ENCODE measurements at regions not wholly inside any gene's neighbourhood (a gene's known extent, or its start where the extent isn't known, plus 50 kb on each side); places are given as distances from the start of the nearest gene placed in this dataset.

DNA sequence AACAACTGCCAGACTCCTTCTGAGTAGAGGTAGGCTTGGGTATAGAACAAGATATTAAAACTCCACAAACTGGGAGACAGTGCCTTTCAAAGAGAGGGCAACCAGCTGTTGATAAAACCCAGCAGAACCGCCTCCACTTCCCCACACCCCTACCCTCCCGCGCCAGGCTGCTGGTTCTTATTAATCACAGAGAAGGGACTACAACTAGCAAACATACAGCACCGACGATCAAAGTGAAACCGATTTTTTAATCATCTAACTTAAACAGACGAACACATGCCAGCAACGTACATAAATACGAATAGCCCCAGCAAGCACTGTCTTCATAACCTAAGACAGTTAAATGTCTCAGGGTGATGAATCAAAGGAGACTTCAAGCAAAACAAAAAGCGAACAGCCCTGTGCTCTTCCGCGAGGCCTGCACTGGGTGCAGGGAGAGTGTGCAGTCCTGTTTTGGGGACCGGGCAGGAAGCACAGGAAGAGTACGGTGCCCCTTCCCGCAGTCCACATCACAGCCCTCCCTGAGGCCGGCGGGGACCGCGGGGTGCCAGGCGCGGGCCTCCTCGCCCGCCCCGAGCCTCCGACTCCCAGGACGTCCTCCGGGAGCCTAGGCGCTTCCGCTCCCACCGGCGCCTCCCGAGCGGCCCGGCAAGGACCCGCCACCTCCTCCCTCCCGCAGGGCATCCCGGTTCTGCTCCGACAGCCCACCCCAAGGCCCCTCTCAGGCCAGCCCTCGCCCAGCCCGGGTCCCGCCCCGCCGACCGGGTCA is 75.1 kb upstream of the VGLL4 start:
- Histone ChIP-seq H2AFZ (ENCODE audit: low read depth) (peak overlapping the region; percentile 96; the same call in 1 of the 2 replicates), H3K27ac (ENCODE audit: low read depth in 2 of 2, low read length in 1 of 2) (peak overlapping the region; percentile 83 to 86), H3K4me1 (ENCODE audit: control insufficient read depth in 1 of 2, insufficient read depth in 2 of 2, low read depth in 1 of 2, low read length in 1 of 2) (peaks cover 9 to 10% of the 10 kb centered on the region in 2 experiments; a peak in 3 of 4 replicates), H3K36me3 (replicated peaks in 1 of 2; ENCODE audit: control insufficient read depth in 1 of 2, insufficient read depth in 2 of 2, low read length in 1 of 2) (no peaks in the 10 kb centered on the region), H3K9me2 (no peaks in the 10 kb centered on the region), H3K79me2 (ENCODE audit: insufficient read depth) (peaks cover 39% of the 10 kb centered on the region), H4K20me1 (ENCODE audit: insufficient read depth) (0 out of 2 replicates have a peak, but pooled peaks cover 3% of the 10 kb centered on the region), H3K9ac (peak overlapping the region; percentile 93), H3K27me3 (ENCODE audit: insufficient read depth) (no peaks in the 10 kb centered on the region), H3K4me3 (ENCODE audit: low read depth in 2 of 2, low read length in 1 of 2) (peak overlapping the region; percentile 87 to 99), H3K9me3 (no peaks in the 10 kb centered on the region), H3K4me2 (peak overlapping the region; percentile 92), H3F3A (replicated peaks; ENCODE audit: insufficient read depth) (peaks cover 38% of the 10 kb centered on the region)
- peak; percentile 76 for DNase-seq
- under 1% methylated on average over 15 of the region's 44 CpGs for WGBS (ENCODE audit: low lambda C conversion rate)
- TF ChIP-seq MAX (IDR thresholded peaks at IDR 0.05; ENCODE audit: low read depth) (no peak), EP300 (IDR thresholded peaks at IDR 0.05; ENCODE audit: borderline replicate concordance in 1 of 2, low read depth in 1 of 2, low read length in 1 of 2) (0 out of 4 replicates have a peak, but pooled peaks of 1 of the 2 experiments have one; percentile 4), MXI1 (IDR thresholded peaks at IDR 0.05; ENCODE audit: low read depth, low read length) (peak; percentile 17; the same call in 1 of the 2 replicates), TCF12 (IDR thresholded peaks at IDR 0.05) (peak; percentile 43; the same call in 1 of the 2 replicates)
- ChIA-PET POLR2A (no interaction called here), CTCF (no interaction called here)

DNA sequence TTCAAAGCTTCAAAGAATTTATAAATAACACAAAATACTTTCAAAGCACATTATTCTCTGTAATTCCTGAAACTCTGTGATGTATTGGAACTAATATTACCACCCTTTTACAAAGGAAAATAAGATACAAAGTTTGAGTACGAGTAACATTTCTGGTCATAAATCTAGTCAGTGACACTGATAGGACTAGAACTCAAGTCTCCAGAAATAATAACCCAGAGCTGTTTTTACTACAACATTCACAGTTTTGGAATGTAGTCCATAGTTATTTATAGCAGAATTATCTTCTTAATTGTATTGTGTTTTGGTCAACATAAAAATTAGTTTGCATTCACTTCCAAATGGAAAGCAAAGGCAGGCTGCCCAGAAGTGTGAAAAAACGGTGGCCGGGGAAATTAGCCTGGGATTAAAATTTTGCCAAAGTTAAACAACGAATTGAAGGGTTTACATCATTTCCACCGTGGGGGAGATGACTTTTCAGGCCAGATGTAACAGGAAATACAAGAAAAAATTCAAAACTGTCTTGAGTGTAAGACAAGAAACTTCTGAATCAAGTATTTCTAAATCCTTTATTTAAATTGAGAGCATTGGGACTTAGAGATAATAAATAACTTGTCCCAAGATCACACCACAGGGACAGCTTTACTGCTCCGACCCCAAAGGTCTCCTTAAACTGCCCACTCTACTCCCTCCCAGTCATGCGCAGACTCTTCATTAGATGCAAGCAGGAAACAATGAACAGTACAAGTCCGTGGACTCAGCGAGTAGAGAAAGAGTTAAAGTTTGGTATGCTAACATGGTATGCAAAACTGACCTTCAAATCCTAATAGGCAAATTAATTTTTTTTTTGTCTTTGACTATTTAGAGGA is 74.3 kb upstream of the VGLL4 start:
- Histone ChIP-seq H3K9me2 (no peaks in the 10 kb centered on the region), H3K4me2 (peak overlapping the region; percentile 92), H3K27ac (ENCODE audit: low read depth in 2 of 2, low read length in 1 of 2) (peak overlapping the region; percentile 83 to 86), H3K27me3 (ENCODE audit: insufficient read depth) (no peaks in the 10 kb centered on the region), H4K20me1 (ENCODE audit: insufficient read depth) (0 out of 2 replicates have a peak, but pooled peaks cover 3% of the 10 kb centered on the region), H2AFZ (ENCODE audit: low read depth) (peak overlapping the region; percentile 96), H3K79me2 (ENCODE audit: insufficient read depth) (peaks cover 44% of the 10 kb centered on the region), H3K36me3 (replicated peaks in 1 of 2; ENCODE audit: control insufficient read depth in 1 of 2, insufficient read depth in 2 of 2, low read length in 1 of 2) (no peaks in the 10 kb centered on the region), H3K9ac (peak overlapping the region; percentile 93), H3K4me1 (ENCODE audit: control insufficient read depth in 1 of 2, insufficient read depth in 2 of 2, low read depth in 1 of 2, low read length in 1 of 2) (peaks cover 9 to 10% of the 10 kb centered on the region in 2 experiments; a peak in 3 of 4 replicates), H3F3A (replicated peaks; ENCODE audit: insufficient read depth) (peaks cover 38% of the 10 kb centered on the region), H3K4me3 (ENCODE audit: low read depth in 2 of 2, low read length in 1 of 2) (peak overlapping the region; percentile 87 to 99), H3K9me3 (no peaks in the 10 kb centered on the region)
- DNase-seq, result no peak
- TF ChIP-seq FOSL2 (IDR thresholded peaks at IDR 0.05; ENCODE audit: borderline replicate concordance, low read depth), result no peak
- peak; percentile 44; the same call in 1 of the 2 replicates for TF ChIP-seq NRF1 (IDR thresholded peaks at IDR 0.05; ENCODE audit: low read depth, low read length)
- no peak for TF ChIP-seq MAX (IDR thresholded peaks at IDR 0.05; ENCODE audit: low read depth)
- TF ChIP-seq MEF2A (IDR thresholded peaks at IDR 0.05; ENCODE audit: borderline replicate concordance, low read depth), result 0 out of 2 replicates have a peak, but pooled peaks have one; percentile 27
- TF ChIP-seq, protein P1, sequence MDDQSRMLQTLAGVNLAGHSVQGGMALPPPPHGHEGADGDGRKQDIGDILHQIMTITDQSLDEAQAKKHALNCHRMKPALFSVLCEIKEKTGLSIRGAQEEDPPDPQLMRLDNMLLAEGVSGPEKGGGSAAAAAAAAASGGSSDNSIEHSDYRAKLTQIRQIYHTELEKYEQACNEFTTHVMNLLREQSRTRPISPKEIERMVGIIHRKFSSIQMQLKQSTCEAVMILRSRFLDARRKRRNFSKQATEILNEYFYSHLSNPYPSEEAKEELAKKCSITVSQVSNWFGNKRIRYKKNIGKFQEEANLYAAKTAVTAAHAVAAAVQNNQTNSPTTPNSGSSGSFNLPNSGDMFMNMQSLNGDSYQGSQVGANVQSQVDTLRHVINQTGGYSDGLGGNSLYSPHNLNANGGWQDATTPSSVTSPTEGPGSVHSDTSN (IDR thresholded peaks at IDR 0.05), result peak; percentile 37; the same call in 1 of the 2 replicates
- no peak for TF ChIP-seq GABPA (IDR thresholded peaks at IDR 0.05; ENCODE audit: low read depth)
- no peak for TF ChIP-seq SMC3 (IDR thresholded peaks at IDR 0.05; ENCODE audit: low read depth, low read length)
- TF ChIP-seq EP300 (IDR thresholded peaks at IDR 0.05; ENCODE audit: borderline replicate concordance in 1 of 2, low read depth in 1 of 2, low read length in 1 of 2), result no peak
- no peak for TF ChIP-seq RFX5 (IDR thresholded peaks at IDR 0.05; ENCODE audit: low read length)
- TF ChIP-seq USF1 (IDR thresholded peaks at IDR 0.05; ENCODE audit: borderline replicate concordance, low read depth), result no peak
- no peak for TF ChIP-seq ELF1 (IDR thresholded peaks at IDR 0.05)
- no peak for TF ChIP-seq YY1 (IDR thresholded peaks at IDR 0.05; ENCODE audit: low read depth)
- no peak for TF ChIP-seq SIN3A (IDR thresholded peaks at IDR 0.05; ENCODE audit: borderline replicate concordance, low read depth, low read length)
- TF ChIP-seq POLR2AphosphoS5 (IDR thresholded peaks at IDR 0.05; ENCODE audit: low read depth, low read length), result no peak
- TF ChIP-seq MXI1 (IDR thresholded peaks at IDR 0.05; ENCODE audit: low read depth, low read length), result no peak
- CTCF ChIA-PET, result interaction anchor here (1.2 kb wide), 1 partner anchor 9 kb away, joined by 4 read pairs; no protein-coding TSS in a partner anchor
- 31% methylated on average over 9 of the region's 9 CpGs for WGBS (ENCODE audit: low lambda C conversion rate)
- POLR2A ChIA-PET, result no interaction called here

Data from SK-N-SH (cell line).